ENCODE measurements at regions not wholly inside any gene's neighbourhood (a gene's known extent, or its start where the extent isn't known, plus 50 kb on each side); places are given as distances from the start of the nearest gene placed in this dataset.

- TF ChIP-seq CTCF (IDR thresholded peaks at IDR 0.05; ENCODE audit: low read depth, low read length, poor library complexity, severe bottlenecking) = no peak
- no peak for TF ChIP-seq EZH2phosphoT487 (IDR thresholded peaks at IDR 0.05; ENCODE audit: borderline replicate concordance, low read length)
Observed at GRCh38 chr12:88924162-88924561, 343.9 kb upstream of the KITLG start.

Measured in DOHH2 (cell line).